ENCODE measurements at regions not wholly inside any gene's neighbourhood (a gene's known extent, or its start where the extent isn't known, plus 50 kb on each side); places are given as distances from the start of the nearest gene placed in this dataset.

DNA sequence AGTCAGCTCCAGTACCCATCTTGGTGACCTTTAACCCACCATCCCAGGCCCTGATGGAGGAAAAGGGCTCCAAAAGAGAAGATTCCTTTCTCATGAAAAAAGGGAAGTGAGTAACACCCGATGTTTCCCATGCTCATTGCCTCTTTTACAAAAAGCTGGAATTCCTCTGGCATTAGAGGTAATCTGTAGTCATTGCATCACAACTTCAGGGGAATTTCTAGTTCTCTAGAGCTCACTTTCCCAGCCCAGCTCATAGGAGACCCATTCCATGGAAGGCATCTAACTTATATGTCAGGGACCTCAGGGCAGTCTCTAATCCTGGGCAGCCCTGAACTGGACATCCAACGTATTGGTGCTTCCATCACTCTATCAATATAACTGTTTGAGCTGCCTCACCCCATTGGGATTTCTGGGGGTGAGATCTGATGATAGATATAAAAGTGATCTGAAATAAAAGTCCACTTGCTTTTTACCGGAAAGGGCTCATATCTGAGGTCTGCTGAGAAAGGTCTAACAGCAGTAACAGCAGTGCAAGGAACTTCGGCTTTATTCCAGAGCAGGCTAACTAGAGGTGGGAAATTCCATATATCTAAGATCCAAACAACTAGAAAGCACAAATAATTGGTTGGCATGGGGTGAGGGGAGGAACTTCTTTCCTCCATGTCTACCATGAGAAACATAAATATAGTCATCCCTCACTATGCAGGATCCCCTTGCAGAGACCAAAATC is 106.1 kb downstream of the ETAA1 start:
- TF ChIP-seq EZH2phosphoT487 (IDR thresholded peaks at IDR 0.05; ENCODE audit: borderline replicate concordance), result no peak
- TF ChIP-seq, protein P1, sequence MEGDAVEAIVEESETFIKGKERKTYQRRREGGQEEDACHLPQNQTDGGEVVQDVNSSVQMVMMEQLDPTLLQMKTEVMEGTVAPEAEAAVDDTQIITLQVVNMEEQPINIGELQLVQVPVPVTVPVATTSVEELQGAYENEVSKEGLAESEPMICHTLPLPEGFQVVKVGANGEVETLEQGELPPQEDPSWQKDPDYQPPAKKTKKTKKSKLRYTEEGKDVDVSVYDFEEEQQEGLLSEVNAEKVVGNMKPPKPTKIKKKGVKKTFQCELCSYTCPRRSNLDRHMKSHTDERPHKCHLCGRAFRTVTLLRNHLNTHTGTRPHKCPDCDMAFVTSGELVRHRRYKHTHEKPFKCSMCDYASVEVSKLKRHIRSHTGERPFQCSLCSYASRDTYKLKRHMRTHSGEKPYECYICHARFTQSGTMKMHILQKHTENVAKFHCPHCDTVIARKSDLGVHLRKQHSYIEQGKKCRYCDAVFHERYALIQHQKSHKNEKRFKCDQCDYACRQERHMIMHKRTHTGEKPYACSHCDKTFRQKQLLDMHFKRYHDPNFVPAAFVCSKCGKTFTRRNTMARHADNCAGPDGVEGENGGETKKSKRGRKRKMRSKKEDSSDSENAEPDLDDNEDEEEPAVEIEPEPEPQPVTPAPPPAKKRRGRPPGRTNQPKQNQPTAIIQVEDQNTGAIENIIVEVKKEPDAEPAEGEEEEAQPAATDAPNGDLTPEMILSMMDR (conservative IDR thresholded peaks at IDR 0.05; ENCODE audit: low read length), result no peak
- no peaks in the 10 kb centered on the region for H3K9me2 ChIP-seq (replicated peaks; ENCODE audit: low read depth, low read length)
- no peaks in the 10 kb centered on the region for H3K4me1 ChIP-seq (ENCODE audit: insufficient read depth, low read length, poor library complexity, severe bottlenecking)
- no peaks in the 10 kb centered on the region for H3K79me2 ChIP-seq (ENCODE audit: insufficient read depth, low read length)
- H3K27me3 ChIP-seq (ENCODE audit: insufficient read depth, low read length, poor library complexity, severe bottlenecking), result no peaks in the 10 kb centered on the region
- H3K9me3 ChIP-seq (ENCODE audit: insufficient read depth, low read depth, low read length), result no peaks in the 10 kb centered on the region
- no peak overlapping the region for H3K4me2 ChIP-seq (ENCODE audit: low read depth, low read length, poor library complexity, severe bottlenecking)
- H4K20me1 ChIP-seq (ENCODE audit: insufficient read depth, low read length, poor library complexity, severe bottlenecking), result no peaks in the 10 kb centered on the region
- H3K36me3 ChIP-seq (ENCODE audit: insufficient read depth, low read length), result no peaks in the 10 kb centered on the region
- H3F3A ChIP-seq (ENCODE audit: low read depth), result no peaks in the 10 kb centered on the region
- H3K9ac ChIP-seq (ENCODE audit: low read depth, low read length, poor library complexity, severe bottlenecking), result no peak overlapping the region
- no peak overlapping the region for H2AFZ ChIP-seq (ENCODE audit: low read length)
- no peak overlapping the region for H3K4me3 ChIP-seq (ENCODE audit: low read length, poor library complexity, severe bottlenecking)

- Histone ChIP-seq H3K4me3 (ENCODE audit: low read length, poor library complexity, severe bottlenecking) (no peak overlapping the region), H3K4me2 (ENCODE audit: low read depth, low read length, poor library complexity, severe bottlenecking) (no peak overlapping the region), H4K20me1 (ENCODE audit: insufficient read depth, low read length, poor library complexity, severe bottlenecking) (no peaks in the 10 kb centered on the region), H3K79me2 (ENCODE audit: insufficient read depth, low read length) (no peaks in the 10 kb centered on the region), H3K27me3 (ENCODE audit: insufficient read depth, low read length, poor library complexity, severe bottlenecking) (no peaks in the 10 kb centered on the region), H3K4me1 (ENCODE audit: insufficient read depth, low read length, poor library complexity, severe bottlenecking) (no peaks in the 10 kb centered on the region), H3K36me3 (ENCODE audit: insufficient read depth, low read length) (no peaks in the 10 kb centered on the region), H3K9me2 (replicated peaks; ENCODE audit: low read depth, low read length) (no peaks in the 10 kb centered on the region), H3K9me3 (ENCODE audit: insufficient read depth, low read depth, low read length) (no peaks in the 10 kb centered on the region), H3F3A (ENCODE audit: low read depth) (no peaks in the 10 kb centered on the region), H2AFZ (ENCODE audit: low read length) (no peak overlapping the region), H3K9ac (ENCODE audit: low read depth, low read length, poor library complexity, severe bottlenecking) (no peak overlapping the region)
- TF ChIP-seq, protein P1 (conservative IDR thresholded peaks at IDR 0.05; ENCODE audit: low read length), result no peak
- TF ChIP-seq EZH2phosphoT487 (IDR thresholded peaks at IDR 0.05; ENCODE audit: borderline replicate concordance), result no peak
Observed at GRCh38 chr2:67510745-67511144, 113.6 kb downstream of the ETAA1 start.

- no peak for TF ChIP-seq EZH2phosphoT487 (IDR thresholded peaks at IDR 0.05; ENCODE audit: borderline replicate concordance)
- TF ChIP-seq, protein P1 (conservative IDR thresholded peaks at IDR 0.05; ENCODE audit: low read length), result no peak
- Histone ChIP-seq H2AFZ (ENCODE audit: low read length) (no peak overlapping the region), H3K27me3 (ENCODE audit: insufficient read depth, low read length, poor library complexity, severe bottlenecking) (no peaks in the 10 kb centered on the region)
Observed at GRCh38 chr2:67514515-67514914, 117.4 kb downstream of the ETAA1 start.

More at GRCh38 chr2:67514515-67514914, 117.4 kb downstream of the ETAA1 start:
- no peaks in the 10 kb centered on the region for H3K36me3 ChIP-seq (ENCODE audit: insufficient read depth, low read length)
- no peaks in the 10 kb centered on the region for H3F3A ChIP-seq (ENCODE audit: low read depth)
- no peak overlapping the region for H3K4me2 ChIP-seq (ENCODE audit: low read depth, low read length, poor library complexity, severe bottlenecking)
- no peaks in the 10 kb centered on the region for H3K9me2 ChIP-seq (replicated peaks; ENCODE audit: low read depth, low read length)
- H3K9me3 ChIP-seq (ENCODE audit: insufficient read depth, low read depth, low read length), result no peaks in the 10 kb centered on the region
- no peaks in the 10 kb centered on the region for H3K79me2 ChIP-seq (ENCODE audit: insufficient read depth, low read length)
- H3K4me1 ChIP-seq (ENCODE audit: insufficient read depth, low read length, poor library complexity, severe bottlenecking), result no peaks in the 10 kb centered on the region
- no peak overlapping the region for H3K9ac ChIP-seq (ENCODE audit: low read depth, low read length, poor library complexity, severe bottlenecking)
- H3K4me3 ChIP-seq (ENCODE audit: low read length, poor library complexity, severe bottlenecking), result no peak overlapping the region
- H4K20me1 ChIP-seq (ENCODE audit: insufficient read depth, low read length, poor library complexity, severe bottlenecking), result no peaks in the 10 kb centered on the region
